PC-3 (cell line): ENCODE measurements at regions not wholly inside any gene's neighbourhood (a gene's known extent, or its start where the extent isn't known, plus 50 kb on each side); places are given as distances from the start of the nearest gene placed in this dataset.

ENCODE experiments used
- CTCF ChIP-seq: fragments of 300-600 bp; sonication (generic); conservative IDR thresholded peaks from 2 replicates; pipeline ENCODE4 v1.5.1; 2017; ENCODE audit warnings: antibody characterized with exemption, low read depth, mild to moderate bottlenecking, low read length
- EZH2 ChIP-seq: fragments of 300-600 bp; sonication (generic); IDR thresholded peaks from one replicate; pipeline ENCODE4 v1.6.1; 2017; ENCODE audit warnings: antibody characterized with exemption, mild to moderate bottlenecking, low read length; ENCODE audit not compliant: unreplicated experiment
- EZH2phosphoT487 ChIP-seq: fragments of 300-600 bp; sonication (generic); IDR thresholded peaks from 2 replicates; pipeline ENCODE4 v1.6.1; 2018; ENCODE audit warnings: mild to moderate bottlenecking, antibody characterized with exemption, low read length, borderline replicate concordance

GRCh38 chrX:65928522-65928921 lies 111.4 kb downstream of the VSIG4 start:
- TF ChIP-seq CTCF, result no peak
- TF ChIP-seq EZH2, result no peak
- TF ChIP-seq EZH2phosphoT487, result no peak
